WTC11 (cell line): ENCODE measurements at regions not wholly inside any gene's neighbourhood (a gene's known extent, or its start where the extent isn't known, plus 50 kb on each side); places are given as distances from the start of the nearest gene placed in this dataset.

ENCODE experiments used
- ATF2 ChIP-seq: sonication (generic); formaldehyde crosslinking; IDR thresholded peaks from 2 replicates; pipeline ENCODE4 v1.8.1; 2022; ENCODE audit warnings: low read depth, missing genetic modification reagents, borderline replicate concordance
- CTCF ChIP-seq: fragments of 200-600 bp; IDR thresholded peaks from 2 replicates; pipeline ENCODE4 v1.8.0; 2022; ENCODE audit warnings: antibody characterized with exemption
- IRF2 ChIP-seq: sonication (generic); formaldehyde crosslinking; IDR thresholded peaks from 2 replicates; pipeline ENCODE4 v1.8.0; 2022; ENCODE audit warnings: low read depth, missing genetic modification reagents, borderline replicate concordance
- MXD4 ChIP-seq: fragments of 250-450 bp; sonication (Bioruptor Pico); IDR thresholded peaks from 2 replicates; pipeline ENCODE4 v1.8.0; 2021; ENCODE audit warnings: mild to moderate bottlenecking, moderate library complexity, borderline replicate concordance
- TEAD1 ChIP-seq: sonication (generic); formaldehyde crosslinking; IDR thresholded peaks from 2 replicates; pipeline ENCODE4 v1.8.0; 2022; ENCODE audit warnings: mild to moderate bottlenecking, missing genetic modification reagents
- ZNF263 ChIP-seq: sonication (generic); formaldehyde crosslinking; IDR thresholded peaks from 2 replicates; pipeline ENCODE4 v1.8.1; 2022; ENCODE audit warnings: low read depth, mild to moderate bottlenecking, moderate library complexity, missing genetic modification reagents
- ZSCAN18 ChIP-seq: fragments of 250-450 bp; sonication (Bioruptor Pico); IDR thresholded peaks from 2 replicates; pipeline ENCODE4 v2.1.2; 2022; ENCODE audit warnings: mild to moderate bottlenecking, moderate library complexity
- TF ChIP-seq, protein P1 (sequence below): sonication (generic); formaldehyde crosslinking; IDR thresholded peaks from 2 replicates; pipeline ENCODE4 v1.8.1; 2023; ENCODE audit warnings: mild to moderate bottlenecking, missing genetic modification reagents, moderate library complexity

DNA sequence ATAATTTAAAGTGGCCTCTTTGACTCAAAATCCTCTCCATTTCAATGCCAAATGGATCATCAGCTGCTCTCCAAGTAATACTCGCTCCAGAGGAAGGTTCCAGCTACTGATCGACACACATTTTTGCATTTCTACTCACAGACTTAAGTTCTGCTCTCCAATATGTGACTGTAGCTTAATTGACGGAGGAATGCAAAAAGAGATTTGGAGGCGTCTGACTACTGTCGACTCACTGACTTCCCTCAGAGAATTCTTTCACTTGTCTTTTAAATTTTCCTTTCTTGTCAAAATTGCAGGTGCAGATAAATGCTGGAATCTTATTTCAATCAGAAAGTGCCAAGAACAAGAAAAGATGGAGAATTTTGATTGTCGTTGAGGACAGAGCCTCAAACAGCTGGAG, 84.1 kb upstream of the PAPOLG start:
- TF ChIP-seq MXD4 (no peak), CTCF (no peak), TEAD1 (CRISPR knock-in tag) (no peak), ZNF263 (CRISPR knock-in tag) (no peak), ZSCAN18 (CRISPR knock-in tag) (no peak), IRF2 (CRISPR knock-in tag) (no peak), ATF2 (CRISPR knock-in tag) (no peak)
- TF ChIP-seq, protein P1, sequence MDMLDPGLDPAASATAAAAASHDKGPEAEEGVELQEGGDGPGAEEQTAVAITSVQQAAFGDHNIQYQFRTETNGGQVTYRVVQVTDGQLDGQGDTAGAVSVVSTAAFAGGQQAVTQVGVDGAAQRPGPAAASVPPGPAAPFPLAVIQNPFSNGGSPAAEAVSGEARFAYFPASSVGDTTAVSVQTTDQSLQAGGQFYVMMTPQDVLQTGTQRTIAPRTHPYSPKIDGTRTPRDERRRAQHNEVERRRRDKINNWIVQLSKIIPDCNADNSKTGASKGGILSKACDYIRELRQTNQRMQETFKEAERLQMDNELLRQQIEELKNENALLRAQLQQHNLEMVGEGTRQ = no peak
